NB4 (cell line): ENCODE measurements at regions not wholly inside any gene's neighbourhood (a gene's known extent, or its start where the extent isn't known, plus 50 kb on each side); places are given as distances from the start of the nearest gene placed in this dataset.

Experiments
- MYC ChIP-seq: IDR thresholded peaks from 2 replicates; pipeline ENCODE4 v1.6.1; 2011; ENCODE audit warnings: low read depth, low read length
- POLR2A ChIP-seq: IDR thresholded peaks from 2 replicates; pipeline ENCODE4 v1.6.1; 2011; ENCODE audit warnings: mild to moderate bottlenecking; ENCODE audit not compliant: insufficient read length; ENCODE audit errors: extremely low read depth
- TF ChIP-seq, protein P1 (sequence below): IDR thresholded peaks from one replicate; pipeline ENCODE4 v1.5.1; 2012; ENCODE audit warnings: low read depth, low read length
- TF ChIP-seq, protein P2 (sequence below): IDR thresholded peaks from 2 replicates; pipeline ENCODE4 v1.6.1; 2011; ENCODE audit warnings: low read depth, low read length

DNA sequence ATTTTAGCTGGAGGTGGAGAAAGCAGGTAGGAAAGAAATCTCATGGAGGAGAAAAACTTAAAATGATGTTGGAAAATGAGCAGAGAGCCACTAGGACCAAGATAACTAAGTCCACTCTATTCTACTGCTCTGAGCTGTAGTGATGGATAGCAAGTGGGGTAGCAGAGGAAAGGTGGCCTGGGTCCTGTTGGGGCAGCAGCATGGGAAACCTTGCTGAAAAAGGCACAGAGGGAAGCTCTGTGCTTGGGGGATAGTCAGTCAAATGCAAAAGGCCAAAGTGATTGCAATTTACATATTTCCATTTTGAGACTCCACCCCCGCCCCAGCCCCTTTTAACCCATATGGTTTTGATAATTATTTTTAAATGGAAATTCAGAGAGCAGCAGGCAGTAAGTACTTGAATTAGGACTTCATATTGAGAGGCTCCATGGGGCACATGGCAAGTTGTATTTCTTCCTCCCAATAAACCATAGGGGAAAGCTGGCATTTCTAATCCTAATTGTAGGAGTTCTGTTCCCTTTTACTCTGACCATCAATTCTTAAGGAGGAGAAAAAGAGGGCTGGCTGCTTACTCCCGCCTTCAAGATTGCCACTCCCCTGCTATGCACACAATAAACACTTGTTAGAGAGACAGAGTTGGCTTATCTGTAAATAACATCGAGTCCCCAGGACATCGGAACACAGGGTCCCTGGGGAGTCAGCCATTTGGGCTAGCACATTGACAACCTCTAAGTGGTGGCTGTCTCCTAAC lies 1341.5 kb upstream of the TENM4 start:
- TF ChIP-seq POLR2A (no peak), MYC (no peak)
- TF ChIP-seq, protein P1, sequence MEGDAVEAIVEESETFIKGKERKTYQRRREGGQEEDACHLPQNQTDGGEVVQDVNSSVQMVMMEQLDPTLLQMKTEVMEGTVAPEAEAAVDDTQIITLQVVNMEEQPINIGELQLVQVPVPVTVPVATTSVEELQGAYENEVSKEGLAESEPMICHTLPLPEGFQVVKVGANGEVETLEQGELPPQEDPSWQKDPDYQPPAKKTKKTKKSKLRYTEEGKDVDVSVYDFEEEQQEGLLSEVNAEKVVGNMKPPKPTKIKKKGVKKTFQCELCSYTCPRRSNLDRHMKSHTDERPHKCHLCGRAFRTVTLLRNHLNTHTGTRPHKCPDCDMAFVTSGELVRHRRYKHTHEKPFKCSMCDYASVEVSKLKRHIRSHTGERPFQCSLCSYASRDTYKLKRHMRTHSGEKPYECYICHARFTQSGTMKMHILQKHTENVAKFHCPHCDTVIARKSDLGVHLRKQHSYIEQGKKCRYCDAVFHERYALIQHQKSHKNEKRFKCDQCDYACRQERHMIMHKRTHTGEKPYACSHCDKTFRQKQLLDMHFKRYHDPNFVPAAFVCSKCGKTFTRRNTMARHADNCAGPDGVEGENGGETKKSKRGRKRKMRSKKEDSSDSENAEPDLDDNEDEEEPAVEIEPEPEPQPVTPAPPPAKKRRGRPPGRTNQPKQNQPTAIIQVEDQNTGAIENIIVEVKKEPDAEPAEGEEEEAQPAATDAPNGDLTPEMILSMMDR = no peak
- TF ChIP-seq, protein P2, sequence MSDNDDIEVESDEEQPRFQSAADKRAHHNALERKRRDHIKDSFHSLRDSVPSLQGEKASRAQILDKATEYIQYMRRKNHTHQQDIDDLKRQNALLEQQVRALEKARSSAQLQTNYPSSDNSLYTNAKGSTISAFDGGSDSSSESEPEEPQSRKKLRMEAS = no peak
